ENCODE measurements at regions not wholly inside any gene's neighbourhood (a gene's known extent, or its start where the extent isn't known, plus 50 kb on each side); places are given as distances from the start of the nearest gene placed in this dataset.

GRCh38 chr4:112029771-112030171, 115.5 kb upstream of the FAM241A start:
- Mint-ChIP-seq H3K4me1 (no peaks in the 10 kb centered on the region), H3K4me3 (no peak overlapping the region), H3K27ac (no peak overlapping the region), H3K27me3 (ENCODE audit: low read depth in 3 of 3) (peaks cover 11 to 17% (median 12%) of the 10 kb centered on the region in 3 donors), H3K9me3 (no peaks in the 10 kb centered on the region), H3K36me3 (no peaks in the 10 kb centered on the region)
- WGBS (ENCODE audit: insufficient coverage), result 100% methylated on average over 7 of the region's 8 CpGs
- Histone ChIP-seq H3K9ac (ENCODE audit: insufficient read depth, low read length, poor library complexity, severe bottlenecking) (no peak overlapping the region), H3K79me2 (ENCODE audit: insufficient read depth, low read length) (no peaks in the 10 kb centered on the region), H2AFZ (ENCODE audit: insufficient read depth, low read depth, low read length, poor library complexity, severe bottlenecking) (no peak overlapping the region), H3K4me2 (replicated peaks; ENCODE audit: extremely low read depth, low read length, poor library complexity, severe bottlenecking) (no peak overlapping the region), H3K27me3 (ENCODE audit: control insufficient read depth in 2 of 2, insufficient read depth in 2 of 2, low read length in 2 of 2) (peaks cover 7 to 31% of the 10 kb centered on the region in 2 donors), H4K20me1 (ENCODE audit: insufficient read depth, low read length) (no peaks in the 10 kb centered on the region), H3K27ac (ENCODE audit: low read depth in 1 of 2, low read length in 2 of 2) (no peak overlapping the region), H3K9me3 (replicated peaks in 1 of 2; ENCODE audit: control insufficient read depth in 1 of 2, insufficient read depth in 1 of 2, low read length in 2 of 2) (no peaks in the 10 kb centered on the region), H3K4me3 (replicated peaks in 1 of 3; ENCODE audit: low read depth in 2 of 3, low read length in 3 of 3) (no peak overlapping the region), H3K36me3 (replicated peaks in 1 of 2; ENCODE audit: control insufficient read depth in 1 of 2, insufficient read depth in 2 of 2, low read length in 2 of 2) (no peaks in the 10 kb centered on the region), H3K4me1 (ENCODE audit: control insufficient read depth in 1 of 2, insufficient read depth in 2 of 2, low read length in 2 of 2) (no peaks in the 10 kb centered on the region)
- intact Hi-C loops (cut with micrococcal nuclease), result loop anchor here in 1 of 2 donors (10.0 kb wide), 1 partner anchor 85 kb away; no protein-coding TSS in a partner anchor
- DNase-seq, result no peak
- TF ChIP-seq, protein P1, sequence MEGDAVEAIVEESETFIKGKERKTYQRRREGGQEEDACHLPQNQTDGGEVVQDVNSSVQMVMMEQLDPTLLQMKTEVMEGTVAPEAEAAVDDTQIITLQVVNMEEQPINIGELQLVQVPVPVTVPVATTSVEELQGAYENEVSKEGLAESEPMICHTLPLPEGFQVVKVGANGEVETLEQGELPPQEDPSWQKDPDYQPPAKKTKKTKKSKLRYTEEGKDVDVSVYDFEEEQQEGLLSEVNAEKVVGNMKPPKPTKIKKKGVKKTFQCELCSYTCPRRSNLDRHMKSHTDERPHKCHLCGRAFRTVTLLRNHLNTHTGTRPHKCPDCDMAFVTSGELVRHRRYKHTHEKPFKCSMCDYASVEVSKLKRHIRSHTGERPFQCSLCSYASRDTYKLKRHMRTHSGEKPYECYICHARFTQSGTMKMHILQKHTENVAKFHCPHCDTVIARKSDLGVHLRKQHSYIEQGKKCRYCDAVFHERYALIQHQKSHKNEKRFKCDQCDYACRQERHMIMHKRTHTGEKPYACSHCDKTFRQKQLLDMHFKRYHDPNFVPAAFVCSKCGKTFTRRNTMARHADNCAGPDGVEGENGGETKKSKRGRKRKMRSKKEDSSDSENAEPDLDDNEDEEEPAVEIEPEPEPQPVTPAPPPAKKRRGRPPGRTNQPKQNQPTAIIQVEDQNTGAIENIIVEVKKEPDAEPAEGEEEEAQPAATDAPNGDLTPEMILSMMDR (IDR thresholded peaks at IDR 0.05), result no peak

DNA sequence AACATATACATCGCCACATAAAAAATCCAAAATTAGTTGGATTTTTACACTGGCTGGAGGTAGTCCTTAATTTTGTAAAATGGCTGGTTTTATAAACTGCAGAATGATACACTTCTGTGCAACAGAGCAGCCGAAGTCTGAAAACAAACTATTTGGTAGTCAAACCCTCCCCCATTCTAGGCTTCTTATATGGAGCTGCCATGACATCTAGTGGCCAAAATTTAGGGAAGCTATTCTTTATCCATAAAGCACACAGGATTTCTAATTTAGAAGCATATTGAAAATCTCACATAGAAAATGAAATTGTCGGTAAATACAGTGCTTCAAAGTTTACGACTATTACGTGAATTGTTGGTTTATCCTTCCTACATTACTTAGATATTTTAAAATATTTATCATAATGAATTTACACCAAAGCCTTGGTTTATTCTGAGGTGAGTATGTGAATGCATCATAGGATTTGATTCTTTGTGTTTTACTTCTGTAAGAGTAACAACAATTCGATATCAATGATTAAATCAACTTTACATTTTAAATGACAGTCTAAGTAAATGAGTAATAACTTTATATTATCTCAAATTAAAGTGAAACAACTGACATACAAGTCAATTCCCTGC, 113.4 kb upstream of the FAM241A start:
- Histone ChIP-seq H3K27ac (ENCODE audit: low read depth in 1 of 2, low read length in 2 of 2) (no peak overlapping the region), H4K20me1 (ENCODE audit: insufficient read depth, low read length) (no peaks in the 10 kb centered on the region), H3K36me3 (replicated peaks in 1 of 2; ENCODE audit: control insufficient read depth in 1 of 2, insufficient read depth in 2 of 2, low read length in 2 of 2) (no peaks in the 10 kb centered on the region), H3K4me2 (replicated peaks; ENCODE audit: extremely low read depth, low read length, poor library complexity, severe bottlenecking) (no peak overlapping the region), H3K27me3 (ENCODE audit: control insufficient read depth in 2 of 2, insufficient read depth in 2 of 2, low read length in 2 of 2) (peaks cover 7 to 31% of the 10 kb centered on the region in 2 donors), H3K9ac (ENCODE audit: insufficient read depth, low read length, poor library complexity, severe bottlenecking) (no peak overlapping the region), H3K4me3 (replicated peaks in 1 of 3; ENCODE audit: low read depth in 2 of 3, low read length in 3 of 3) (no peak overlapping the region), H3K4me1 (ENCODE audit: control insufficient read depth in 1 of 2, insufficient read depth in 2 of 2, low read length in 2 of 2) (no peaks in the 10 kb centered on the region), H3K79me2 (ENCODE audit: insufficient read depth, low read length) (no peaks in the 10 kb centered on the region), H2AFZ (ENCODE audit: insufficient read depth, low read depth, low read length, poor library complexity, severe bottlenecking) (no peak overlapping the region), H3K9me3 (replicated peaks in 1 of 2; ENCODE audit: control insufficient read depth in 1 of 2, insufficient read depth in 1 of 2, low read length in 2 of 2) (no peaks in the 10 kb centered on the region)
- Mint-ChIP-seq H3K4me1 (no peaks in the 10 kb centered on the region), H3K27me3 (ENCODE audit: low read depth in 3 of 3) (peaks cover 12 to 19% (median 15%) of the 10 kb centered on the region in 3 donors), H3K9me3 (no peaks in the 10 kb centered on the region), H3K27ac (no peak overlapping the region), H3K36me3 (no peaks in the 10 kb centered on the region), H3K4me3 (no peak overlapping the region)
- no CpG with 5 or more reads among the region's 6 CpGs for WGBS (ENCODE audit: insufficient coverage)
- DNase-seq, result peak; percentile 3 to 49 (median 33)
- intact Hi-C loops (cut with micrococcal nuclease), result no loop called here
- TF ChIP-seq, protein P1 (IDR thresholded peaks at IDR 0.05), result peak; percentile 72

Measured in CD14-positive monocyte (primary cell).